ENCODE measurements at regions not wholly inside any gene's neighbourhood (a gene's known extent, or its start where the extent isn't known, plus 50 kb on each side); places are given as distances from the start of the nearest gene placed in this dataset.

GRCh38 chr2:176653479-176654443 is 384.5 kb downstream of the MTX2 start:
- WGBS, 2 donors, result 27 to 29% methylated on average over 10 of the region's 10 CpGs
- Histone ChIP-seq H3K36me3 (no peaks in the 10 kb centered on the region), H3K4me3 (no peak overlapping the region), H3K9me3 (no peaks in the 10 kb centered on the region), H3K27ac (peak overlapping the region in 1 of 4 donors; percentile 8), H3K4me1 (peaks cover 0 to 6% (median 0%) of the 10 kb centered on the region in 4 donors), H3K27me3 (peaks cover 0 to 29% of the 10 kb centered on the region in 2 donors)
- peak in 1 of 2 donors; percentile 48 for DNase-seq (ENCODE audit: low spot score in 2 of 2)
- TF ChIP-seq POLR2A (IDR thresholded peaks at IDR 0.05), result no peak
- peak; percentile 60 to 83 (median 62) for TF ChIP-seq CTCF (IDR thresholded peaks at IDR 0.05)

- Histone ChIP-seq H3K27ac (no peak overlapping the region), H3K27me3 (peaks cover 0 to 25% of the 10 kb centered on the region in 2 donors), H3K9me3 (no peaks in the 10 kb centered on the region), H3K4me3 (no peak overlapping the region), H3K4me1 (peaks cover 0 to 6% (median 0%) of the 10 kb centered on the region in 4 donors), H3K36me3 (no peaks in the 10 kb centered on the region)
- no peak for DNase-seq (ENCODE audit: low spot score in 2 of 2)
- TF ChIP-seq POLR2A (IDR thresholded peaks at IDR 0.05) (no peak), EP300 (IDR thresholded peaks at IDR 0.05) (no peak), CTCF (IDR thresholded peaks at IDR 0.05) (no peak)
- WGBS, 2 donors, result 72 to 83% methylated on average over 2 of the region's 2 CpGs
Observed at GRCh38 chr2:176656038-176656775, 387.0 kb downstream of the MTX2 start.

GRCh38 chr2:176656776-176657140 is 387.5 kb downstream of the MTX2 start:
- no peak overlapping the region for H3K27ac ChIP-seq
- H3K4me3 ChIP-seq, result no peak overlapping the region
- H3K9me3 ChIP-seq, result no peaks in the 10 kb centered on the region
- H3K36me3 ChIP-seq, result no peaks in the 10 kb centered on the region
- WGBS, 2 donors, result 67 to 82% methylated on average over 2 of the region's 2 CpGs
- DNase-seq (ENCODE audit: low spot score in 2 of 2), result no peak
- peaks cover 0 to 6% (median 0%) of the 10 kb centered on the region in 4 donors for H3K4me1 ChIP-seq
- H3K27me3 ChIP-seq, result peaks cover 0 to 25% of the 10 kb centered on the region in 2 donors
- TF ChIP-seq POLR2A (IDR thresholded peaks at IDR 0.05) (no peak), EP300 (IDR thresholded peaks at IDR 0.05) (no peak), CTCF (IDR thresholded peaks at IDR 0.05) (no peak)

- WGBS, 2 donors, result 68 to 69% methylated on average over 2 of the region's 2 CpGs
- Histone ChIP-seq H3K4me1 (peaks cover 0 to 6% (median 0%) of the 10 kb centered on the region in 4 donors), H3K36me3 (no peaks in the 10 kb centered on the region), H3K27me3 (peaks cover 0 to 25% of the 10 kb centered on the region in 2 donors), H3K9me3 (no peaks in the 10 kb centered on the region), H3K4me3 (no peak overlapping the region), H3K27ac (no peak overlapping the region)
- no peak for DNase-seq (ENCODE audit: low spot score in 2 of 2)
- TF ChIP-seq CTCF (IDR thresholded peaks at IDR 0.05), result no peak
- TF ChIP-seq EP300 (IDR thresholded peaks at IDR 0.05), result no peak
- no peak for TF ChIP-seq POLR2A (IDR thresholded peaks at IDR 0.05)
Observed at GRCh38 chr2:176657393-176657792, 388.2 kb downstream of the MTX2 start.

GRCh38 chr2:176658708-176659107 is 389.5 kb downstream of the MTX2 start:
- peaks cover 0 to 28% of the 10 kb centered on the region in 2 donors for H3K27me3 ChIP-seq
- WGBS, 2 donors, result 74 to 80% methylated on average over 4 of the region's 4 CpGs
- TF ChIP-seq POLR2A (IDR thresholded peaks at IDR 0.05), result no peak
- TF ChIP-seq EP300 (IDR thresholded peaks at IDR 0.05), result no peak
- no peak for TF ChIP-seq CTCF (IDR thresholded peaks at IDR 0.05)
- no peak for DNase-seq (ENCODE audit: low spot score in 2 of 2)
- H3K36me3 ChIP-seq, result no peaks in the 10 kb centered on the region
- no peak overlapping the region for H3K4me3 ChIP-seq
- H3K9me3 ChIP-seq, result no peaks in the 10 kb centered on the region
- no peak overlapping the region for H3K27ac ChIP-seq
- peaks cover 0 to 4% (median 0%) of the 10 kb centered on the region in 4 donors for H3K4me1 ChIP-seq
